IMR-90 (cell line): ENCODE measurements at regions not wholly inside any gene's neighbourhood (a gene's known extent, or its start where the extent isn't known, plus 50 kb on each side); places are given as distances from the start of the nearest gene placed in this dataset.

Experiments used
- ATAC-seq: fragments of 200-7000 bp; cut with Tn5 transposase; 2 replicates; pipeline ENCODE4 v1.9.1; 2020; ENCODE audit warnings: low read depth, mild to moderate bottlenecking, moderate library complexity
- BruUV-seq: library from RNA; stranded (reverse); fragments of 400-500 nt; replicated peaks from 2 replicates; lab custom pipeline; 2021; lab: Mats Ljungman, UMichigan
- CTCF ChIA-PET: fragments of 300-600 bp; formaldehyde crosslinking; extraction: SDS; loops from one replicate; lab custom pipeline; 2021; ENCODE audit warnings: antibody characterized with exemption; lab: Yijun Ruan, JAX
- POLR2A ChIA-PET: fragments of 300-600 bp; sonication (Branson Sonifier 250); formaldehyde crosslinking; loops from one replicate; lab custom pipeline; 2022; ENCODE audit warnings: antibody characterized with exemption; ENCODE audit not compliant: unreplicated experiment; lab: Charles Lee
- DNase-seq: peaks from one replicate; pipeline ENCODE4 v3.0.0; 2013
- H2AFZ ChIP-seq: replicated peaks from 2 replicates; pipeline ENCODE3; 2013; ENCODE audit warnings: low read length, mild to moderate bottlenecking; ENCODE audit not compliant: poor library complexity
- H2AK5ac ChIP-seq: 2 replicates; pipeline ENCODE4 v1.6.1; 2013; ENCODE audit warnings: low read depth, low read length, inconsistent platforms
- H2AK9ac ChIP-seq: replicated peaks from 2 replicates; pipeline ENCODE3; 2013; ENCODE audit warnings: mild to moderate bottlenecking, low read depth, low read length, moderate library complexity; ENCODE audit not compliant: poor library complexity
- H2BK120ac ChIP-seq: 2 replicates; pipeline ENCODE4 v1.6.1; 2013; ENCODE audit warnings: low read depth, low read length, inconsistent platforms
- H2BK15ac ChIP-seq: 3 replicates; pipeline ENCODE4 v1.6.1; 2013; ENCODE audit warnings: low read depth, low read length, inconsistent platforms
- H2BK20ac ChIP-seq: 2 replicates; pipeline ENCODE4 v1.6.1; 2013; ENCODE audit warnings: low read depth, mild to moderate bottlenecking, inconsistent platforms, low read length, moderate library complexity
- H2BK5ac ChIP-seq: 2 replicates; pipeline ENCODE4 v1.6.1; 2013; ENCODE audit warnings: mild to moderate bottlenecking, low read depth, low read length, inconsistent platforms; ENCODE audit not compliant: poor library complexity, severe bottlenecking
- H3K14ac ChIP-seq: replicated peaks from 2 replicates; pipeline ENCODE4 v1.6.1; 2013; ENCODE audit warnings: low read depth, low read length, inconsistent platforms
- H3K18ac ChIP-seq: 2 replicates; pipeline ENCODE4 v1.6.1; 2013; ENCODE audit warnings: low read depth, low read length, control low read depth
- H3K23ac ChIP-seq: 2 replicates; pipeline ENCODE4 v1.6.1; 2013; ENCODE audit warnings: low read depth, low read length, inconsistent platforms
- H3K27ac ChIP-seq: 2 replicates; pipeline ENCODE4 v1.5.1; 2013; ENCODE audit warnings: mild to moderate bottlenecking, control low read depth, low read length; ENCODE audit not compliant: insufficient read depth
- H3K27me3 ChIP-seq: 2 replicates; pipeline ENCODE4 v1.6.1; 2013; ENCODE audit warnings: low read length; ENCODE audit not compliant: control insufficient read depth, insufficient read depth
- H3K36me3 ChIP-seq: 2 replicates; pipeline ENCODE4 v1.6.1; 2013; ENCODE audit warnings: low read length, mixed read lengths; ENCODE audit not compliant: control insufficient read depth, insufficient read depth
- H3K4ac ChIP-seq: 2 replicates; pipeline ENCODE4 v1.6.1; 2013; ENCODE audit warnings: low read depth, low read length, inconsistent platforms
- H3K4me1 ChIP-seq: 2 replicates; pipeline ENCODE4 v1.6.1; 2013; ENCODE audit warnings: low read length, mixed read lengths; ENCODE audit not compliant: control insufficient read depth, insufficient read depth
- H3K4me2 ChIP-seq: 2 replicates; pipeline ENCODE4 v1.6.1; 2013; ENCODE audit warnings: low read depth, mild to moderate bottlenecking, control low read depth, low read length, moderate library complexity
- H3K4me3 ChIP-seq: 2 replicates; pipeline ENCODE4 v1.5.1; 2013; ENCODE audit warnings: low read depth, mild to moderate bottlenecking, control low read depth, low read length, moderate library complexity; ENCODE audit not compliant: insufficient read depth
- H3K56ac ChIP-seq: 2 replicates; pipeline ENCODE4 v1.6.1; 2013; ENCODE audit warnings: low read length, inconsistent platforms; ENCODE audit not compliant: insufficient read depth; ENCODE audit errors: extremely low read depth
- H3K79me1 ChIP-seq, 2 experiments: 2 replicates each; pipeline ENCODE4 v1.6.1; 2013; ENCODE audit warnings: low read length in 2 of 2, inconsistent platforms in 1 of 2, low read depth in 1 of 2
- H3K9ac ChIP-seq: 2 replicates; pipeline ENCODE4 v1.6.1; 2013; ENCODE audit warnings: low read depth, low read length, control low read depth
- H3K9me1 ChIP-seq: 2 replicates; pipeline ENCODE4 v1.6.1; 2013; ENCODE audit warnings: low read length, inconsistent platforms; ENCODE audit not compliant: insufficient read depth
- H3K9me3 ChIP-seq: 2 replicates; pipeline ENCODE4 v1.6.1; 2013; ENCODE audit warnings: low read length; ENCODE audit not compliant: control insufficient read depth, insufficient read depth
- H4K20me1 ChIP-seq: 2 replicates; pipeline ENCODE4 v1.6.1; 2013; ENCODE audit warnings: low read length, inconsistent platforms; ENCODE audit not compliant: insufficient read depth
- H4K5ac ChIP-seq: 2 replicates; pipeline ENCODE4 v1.6.1; 2013; ENCODE audit warnings: mild to moderate bottlenecking, low read depth, low read length, control low read depth
- H4K8ac ChIP-seq, 2 experiments: 2 replicates each; pipeline ENCODE4 v1.6.1; 2013; ENCODE audit warnings: low read depth in 2 of 2, low read length in 2 of 2, control low read depth in 1 of 2, inconsistent platforms in 1 of 2
- H4K91ac ChIP-seq: 2 replicates; pipeline ENCODE4 v1.6.1; 2013; ENCODE audit warnings: low read depth, low read length, inconsistent platforms; ENCODE audit not compliant: insufficient read depth
- BHLHE40 ChIP-seq: fragments of 150-350 bp; IDR thresholded peaks from 2 replicates; pipeline ENCODE4 v1.6.1; 2016; ENCODE audit warnings: mild to moderate bottlenecking, low read depth, low read length
- CEBPB ChIP-seq: IDR thresholded peaks from 2 replicates; pipeline ENCODE4 v1.6.1; 2012; ENCODE audit warnings: low read depth, low read length, improper control_type of control experiment
- FOS ChIP-seq: fragments of 150-350 bp; IDR thresholded peaks from 2 replicates; pipeline ENCODE4 v1.6.1; 2016; ENCODE audit warnings: low read depth, low read length
- MAFK ChIP-seq: IDR thresholded peaks from 2 replicates; pipeline ENCODE4 v1.6.1; 2012; ENCODE audit warnings: low read depth, low read length, improper control_type of control experiment
- MAZ ChIP-seq: IDR thresholded peaks from 2 replicates; pipeline ENCODE4 v1.6.1; 2012; ENCODE audit warnings: low read depth, mild to moderate bottlenecking, low read length, improper control_type of control experiment, moderate library complexity, borderline replicate concordance
- NFE2L2 ChIP-seq: fragments of 150-350 bp; IDR thresholded peaks from 2 replicates; pipeline ENCODE4 v1.6.1; 2016; ENCODE audit warnings: low read depth, mild to moderate bottlenecking, low read length
- POLR2A ChIP-seq: IDR thresholded peaks from 2 replicates; pipeline ENCODE4 v1.6.1; 2012; ENCODE audit warnings: mild to moderate bottlenecking, low read depth, low read length
- RCOR1 ChIP-seq: IDR thresholded peaks from 2 replicates; pipeline ENCODE4 v1.6.1; 2012; ENCODE audit warnings: mild to moderate bottlenecking, low read length, improper control_type of control experiment; ENCODE audit not compliant: insufficient replicate concordance
- SMC3 ChIP-seq: fragments of 150-350 bp; IDR thresholded peaks from 2 replicates; pipeline ENCODE4 v1.6.1; 2016; ENCODE audit warnings: low read depth, mild to moderate bottlenecking, antibody characterized with exemption, low read length, moderate library complexity
- dilution Hi-C: fragments of 300-500 bp; cut with HindIII; formaldehyde crosslinking; loops from one replicate; pipeline ENCODE4 v1.14.3; 2018; ENCODE audit warnings: low sequenced_read_pairs; ENCODE audit not compliant: unreplicated experiment
- in situ Hi-C: fragments of 300-500 bp; cut with MboI; formaldehyde crosslinking; loops from 3 replicates; pipeline ENCODE4 v1.14.3; 2019; ENCODE audit warnings: low sequenced_read_pairs, inconsistent platforms, mixed read lengths
- intact Hi-C: fragments of 100-400 bp; cut with micrococcal nuclease; formaldehyde crosslinking; loops from 2 replicates; pipeline ENCODE4 v1.10.0; 2022
- TF ChIP-seq, protein P1 (sequence below): fragments of 150-350 bp; IDR thresholded peaks from 2 replicates; pipeline ENCODE4 v1.6.1; 2017; ENCODE audit warnings: mild to moderate bottlenecking, antibody characterized with exemption, low read length, low read depth

DNA sequence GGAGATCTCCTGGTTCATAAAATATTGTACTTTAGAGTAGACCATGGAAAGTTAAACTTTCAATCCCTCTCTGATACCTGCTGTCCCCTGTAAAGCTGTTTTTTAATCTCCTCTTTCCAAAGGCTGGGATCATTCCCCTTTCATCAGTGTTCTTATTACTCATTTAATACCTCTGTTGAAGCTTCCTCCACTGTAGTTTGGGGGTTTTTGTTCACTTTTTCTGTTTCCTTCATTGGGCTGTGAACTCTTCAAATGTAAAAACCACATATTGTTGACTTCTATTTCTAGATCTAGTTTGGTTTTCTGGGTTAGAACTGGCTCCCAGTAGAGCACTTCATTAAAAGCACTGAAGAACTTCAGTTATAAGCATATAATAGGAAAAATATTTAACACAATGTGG is 598.1 kb downstream of the RNF144A start:
- intact Hi-C loops (no loop called here), in situ Hi-C loops (no loop called here), dilution Hi-C loops (no loop called here)
- Histone ChIP-seq H4K20me1 (no peaks in the 10 kb centered on the region), H3K4me2 (no peak overlapping the region), H3K23ac (no peak overlapping the region), H3K27ac (no peak overlapping the region), H3K4me1 (no peaks in the 10 kb centered on the region), H2AK9ac (no peak overlapping the region), H3K56ac (no peak overlapping the region), H3K27me3 (no peaks in the 10 kb centered on the region), H3K9ac (no peak overlapping the region), H3K4me3 (no peak overlapping the region), H2BK5ac (no peak overlapping the region), H3K4ac (no peak overlapping the region), H3K18ac (no peak overlapping the region), H3K9me1 (no peaks in the 10 kb centered on the region), H2BK15ac (no peak overlapping the region), H2BK120ac (no peak overlapping the region), H3K14ac (no peak overlapping the region), H3K9me3 (peaks cover 5% of the 10 kb centered on the region), H2AFZ (no peak overlapping the region), H4K91ac (no peak overlapping the region), H3K36me3 (no peaks in the 10 kb centered on the region), H2AK5ac (no peak overlapping the region), H4K5ac (no peak overlapping the region), H2BK20ac (no peak overlapping the region), H4K8ac (no peak overlapping the region), H3K79me1 (no peaks in the 10 kb centered on the region)
- ChIA-PET CTCF (interaction anchor here (0.6 kb wide), 1 partner anchor 231 kb away, joined by 3 read pairs; no protein-coding TSS in a partner anchor), POLR2A (no interaction called here)
- no peak for DNase-seq
- no TSS peak for BruUV-seq
- TF ChIP-seq MAFK (no peak), FOS (no peak), RCOR1 (no peak), SMC3 (no peak), CEBPB (no peak), NFE2L2 (no peak), BHLHE40 (no peak), MAZ (no peak), POLR2A (no peak)
- TF ChIP-seq, protein P1, sequence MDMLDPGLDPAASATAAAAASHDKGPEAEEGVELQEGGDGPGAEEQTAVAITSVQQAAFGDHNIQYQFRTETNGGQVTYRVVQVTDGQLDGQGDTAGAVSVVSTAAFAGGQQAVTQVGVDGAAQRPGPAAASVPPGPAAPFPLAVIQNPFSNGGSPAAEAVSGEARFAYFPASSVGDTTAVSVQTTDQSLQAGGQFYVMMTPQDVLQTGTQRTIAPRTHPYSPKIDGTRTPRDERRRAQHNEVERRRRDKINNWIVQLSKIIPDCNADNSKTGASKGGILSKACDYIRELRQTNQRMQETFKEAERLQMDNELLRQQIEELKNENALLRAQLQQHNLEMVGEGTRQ, result no peak
- no peak for ATAC-seq
